ENCODE measurements at regions not wholly inside any gene's neighbourhood (a gene's known extent, or its start where the extent isn't known, plus 50 kb on each side); places are given as distances from the start of the nearest gene placed in this dataset.

DNA sequence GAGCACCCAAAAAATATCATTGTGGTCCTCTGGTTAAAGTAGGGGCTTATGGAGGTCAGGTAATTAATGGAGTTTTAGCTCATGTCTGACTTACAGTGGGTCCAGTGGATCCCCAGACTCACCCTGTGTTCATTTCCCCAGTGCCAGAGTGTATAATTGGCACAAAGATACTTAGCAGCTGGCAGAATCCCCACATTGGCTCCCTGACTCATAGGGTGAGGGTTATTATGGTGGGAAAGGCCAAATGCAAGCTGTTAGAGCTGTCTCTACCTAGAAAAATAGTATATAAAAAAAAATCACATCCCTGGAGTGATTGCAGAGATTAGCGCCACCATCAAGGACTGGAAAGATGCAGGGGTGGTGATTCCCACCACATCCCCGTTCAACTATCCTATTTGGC lies 1067.6 kb upstream of the ACVR2A start:
- no peaks in the 10 kb centered on the region for H3K4me1 ChIP-seq (ENCODE audit: insufficient read depth, low read length)
- H3K36me3 Mint-ChIP-seq (ENCODE audit: low read depth, unreplicated experiment): no peaks in the 10 kb centered on the region
- no peak for FAIRE-seq
- no peak overlapping the region for H3K4me2 ChIP-seq (ENCODE audit: low read length)
- no peaks in the 10 kb centered on the region for H3K9me3 ChIP-seq (ENCODE audit: insufficient read depth, low read depth, low read length)
- peaks cover 8% of the 10 kb centered on the region for H3K9me3 Mint-ChIP-seq (ENCODE audit: unreplicated experiment)
- H3K27me3 ChIP-seq (ENCODE audit: insufficient read depth, low read length): no peaks in the 10 kb centered on the region
- H3K27me3 Mint-ChIP-seq (ENCODE audit: low read depth, unreplicated experiment): no peaks in the 10 kb centered on the region
- no peaks in the 10 kb centered on the region for H3K4me1 Mint-ChIP-seq (ENCODE audit: low read depth, unreplicated experiment)
- H3K27ac ChIP-seq (ENCODE audit: low read depth, low read length): no peak overlapping the region
- no peaks in the 10 kb centered on the region for H3K79me2 ChIP-seq (ENCODE audit: insufficient read depth, low read length)
- no peaks in the 10 kb centered on the region for H3K36me3 ChIP-seq (ENCODE audit: insufficient read depth, low read length)
- no peak overlapping the region for H3K4me3 ChIP-seq (ENCODE audit: insufficient read depth, low read depth, low read length)
- H4K20me1 ChIP-seq (ENCODE audit: insufficient read depth, low read length): no peaks in the 10 kb centered on the region
- no peak overlapping the region for H3K27ac Mint-ChIP-seq (ENCODE audit: unreplicated experiment)
- DNase-seq (ENCODE audit: low read depth): no peak
- TF ChIP-seq EZH2 (IDR thresholded peaks at IDR 0.05; ENCODE audit: insufficient read depth, low read length) (no peak), CTCF (IDR thresholded peaks at IDR 0.05; ENCODE audit: insufficient read depth, low read depth, low read length) (no peak)
- no peak overlapping the region for H2AFZ ChIP-seq (ENCODE audit: low read depth, low read length)
- H3K4me3 Mint-ChIP-seq (ENCODE audit: unreplicated experiment): no peak overlapping the region
- H3K9ac ChIP-seq (ENCODE audit: low read length): no peak overlapping the region

GRCh38 chr2:146776596-146776995 lies 1068.2 kb upstream of the ACVR2A start:
- no peak overlapping the region for H3K4me3 Mint-ChIP-seq (ENCODE audit: unreplicated experiment)

More at GRCh38 chr2:146776596-146776995, 1068.2 kb upstream of the ACVR2A start:
- no peaks in the 10 kb centered on the region for H3K4me1 ChIP-seq (ENCODE audit: insufficient read depth, low read length)
- no peaks in the 10 kb centered on the region for H3K27me3 ChIP-seq (ENCODE audit: insufficient read depth, low read length)
- no peak for TF ChIP-seq CTCF (IDR thresholded peaks at IDR 0.05; ENCODE audit: insufficient read depth, low read depth, low read length)
- TF ChIP-seq EZH2 (IDR thresholded peaks at IDR 0.05; ENCODE audit: insufficient read depth, low read length): no peak
- no peak overlapping the region for H3K4me3 ChIP-seq (ENCODE audit: insufficient read depth, low read depth, low read length)
- no peaks in the 10 kb centered on the region for H3K79me2 ChIP-seq (ENCODE audit: insufficient read depth, low read length)
- DNase-seq (ENCODE audit: low read depth) (no peak), FAIRE-seq (no peak)
- H3K27ac Mint-ChIP-seq (ENCODE audit: unreplicated experiment): no peak overlapping the region
- no peak overlapping the region for H3K4me2 ChIP-seq (ENCODE audit: low read length)
- H2AFZ ChIP-seq (ENCODE audit: low read depth, low read length): no peak overlapping the region
- no peak overlapping the region for H3K9ac ChIP-seq (ENCODE audit: low read length)
- peaks cover 8% of the 10 kb centered on the region for H3K9me3 Mint-ChIP-seq (ENCODE audit: unreplicated experiment)
- H3K36me3 ChIP-seq (ENCODE audit: insufficient read depth, low read length): no peaks in the 10 kb centered on the region
- no peaks in the 10 kb centered on the region for H3K4me1 Mint-ChIP-seq (ENCODE audit: low read depth, unreplicated experiment)
- H3K9me3 ChIP-seq (ENCODE audit: insufficient read depth, low read depth, low read length): no peaks in the 10 kb centered on the region
- H3K27me3 Mint-ChIP-seq (ENCODE audit: low read depth, unreplicated experiment): no peaks in the 10 kb centered on the region
- no peaks in the 10 kb centered on the region for H4K20me1 ChIP-seq (ENCODE audit: insufficient read depth, low read length)
- H3K27ac ChIP-seq (ENCODE audit: low read depth, low read length): no peak overlapping the region
- no peaks in the 10 kb centered on the region for H3K36me3 Mint-ChIP-seq (ENCODE audit: low read depth, unreplicated experiment)

Measured in astrocyte (in vitro differentiated cells and primary cell).